ENCODE measurements at regions not wholly inside any gene's neighbourhood (a gene's known extent, or its start where the extent isn't known, plus 50 kb on each side); places are given as distances from the start of the nearest gene placed in this dataset.

DNA sequence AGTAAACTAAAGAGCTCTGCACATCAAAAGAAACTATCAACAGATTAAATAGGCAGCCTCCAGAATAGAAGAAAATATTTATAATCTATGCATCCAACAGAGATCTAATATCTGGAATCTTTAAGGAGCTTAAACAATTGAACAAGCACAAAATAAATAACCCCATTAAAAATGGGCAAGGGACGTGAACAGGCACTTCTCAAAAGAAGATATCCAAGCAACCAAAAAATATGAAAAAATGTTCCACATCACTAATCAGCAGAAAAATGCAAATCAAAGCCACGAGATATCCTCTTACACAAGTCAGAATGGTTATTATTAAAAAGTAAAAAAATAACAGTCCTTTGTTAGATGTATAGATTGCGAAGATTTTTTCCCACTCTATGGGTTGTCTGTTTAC is 109.1 kb upstream of the TRPC7 start:
- TF ChIP-seq, protein P1, sequence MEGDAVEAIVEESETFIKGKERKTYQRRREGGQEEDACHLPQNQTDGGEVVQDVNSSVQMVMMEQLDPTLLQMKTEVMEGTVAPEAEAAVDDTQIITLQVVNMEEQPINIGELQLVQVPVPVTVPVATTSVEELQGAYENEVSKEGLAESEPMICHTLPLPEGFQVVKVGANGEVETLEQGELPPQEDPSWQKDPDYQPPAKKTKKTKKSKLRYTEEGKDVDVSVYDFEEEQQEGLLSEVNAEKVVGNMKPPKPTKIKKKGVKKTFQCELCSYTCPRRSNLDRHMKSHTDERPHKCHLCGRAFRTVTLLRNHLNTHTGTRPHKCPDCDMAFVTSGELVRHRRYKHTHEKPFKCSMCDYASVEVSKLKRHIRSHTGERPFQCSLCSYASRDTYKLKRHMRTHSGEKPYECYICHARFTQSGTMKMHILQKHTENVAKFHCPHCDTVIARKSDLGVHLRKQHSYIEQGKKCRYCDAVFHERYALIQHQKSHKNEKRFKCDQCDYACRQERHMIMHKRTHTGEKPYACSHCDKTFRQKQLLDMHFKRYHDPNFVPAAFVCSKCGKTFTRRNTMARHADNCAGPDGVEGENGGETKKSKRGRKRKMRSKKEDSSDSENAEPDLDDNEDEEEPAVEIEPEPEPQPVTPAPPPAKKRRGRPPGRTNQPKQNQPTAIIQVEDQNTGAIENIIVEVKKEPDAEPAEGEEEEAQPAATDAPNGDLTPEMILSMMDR (IDR thresholded peaks at IDR 0.05), result no peak
- Histone ChIP-seq H3K27ac (no peak overlapping the region), H3K9me3 (peaks cover 4% of the 10 kb centered on the region), H3K27me3 (ENCODE audit: insufficient read depth in 3 of 3, low read length in 2 of 3) (no peaks in the 10 kb centered on the region), H3K4me3 (no peak overlapping the region), H3K36me3 (ENCODE audit: insufficient read depth in 1 of 2, low read depth in 1 of 2) (no peaks in the 10 kb centered on the region), H3K4me1 (no peaks in the 10 kb centered on the region)
- intact Hi-C loops (cut with DNase I), result no loop called here
- ATAC-seq (no peak), DNase-seq (no peak)
- 65 to 71% (median 69%) methylated on average over 3 of the region's 3 CpGs for WGBS, 3 donors

DNA sequence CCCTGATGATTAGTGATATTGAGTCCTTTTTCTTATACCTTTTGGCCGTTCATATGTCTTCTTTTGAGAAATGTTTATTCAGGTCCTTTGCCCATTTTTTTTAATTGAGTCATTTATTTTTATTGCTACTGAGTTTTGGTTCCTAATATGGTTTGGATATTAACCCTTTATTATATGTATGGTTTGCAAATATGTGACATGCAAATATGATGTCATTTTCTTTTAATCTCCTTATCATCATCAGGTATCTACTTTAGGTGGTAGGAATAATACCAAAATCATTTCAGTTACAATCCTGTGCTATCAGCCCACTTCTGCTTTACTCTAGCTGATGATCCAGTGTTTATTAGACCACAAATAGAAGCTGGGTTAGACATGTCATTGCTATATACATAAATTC is 102.3 kb upstream of the TRPC7 start:
- H3K9me3 ChIP-seq, result no peaks in the 10 kb centered on the region
- TF ChIP-seq, protein P1 (IDR thresholded peaks at IDR 0.05), result no peak
- no peak overlapping the region for H3K4me3 ChIP-seq
- H3K4me1 ChIP-seq, result no peaks in the 10 kb centered on the region
- no peaks in the 10 kb centered on the region for H3K36me3 ChIP-seq (ENCODE audit: insufficient read depth in 1 of 2, low read depth in 1 of 2)
- intact Hi-C loops (cut with DNase I), result no loop called here
- WGBS, 3 donors, result 69 to 71% (median 71%) methylated on average over 1 of the region's 1 CpG
- DNase-seq (no peak), ATAC-seq (no peak)
- H3K27me3 ChIP-seq (ENCODE audit: insufficient read depth in 3 of 3, low read length in 2 of 3), result no peaks in the 10 kb centered on the region
- H3K27ac ChIP-seq, result no peak overlapping the region

DNA sequence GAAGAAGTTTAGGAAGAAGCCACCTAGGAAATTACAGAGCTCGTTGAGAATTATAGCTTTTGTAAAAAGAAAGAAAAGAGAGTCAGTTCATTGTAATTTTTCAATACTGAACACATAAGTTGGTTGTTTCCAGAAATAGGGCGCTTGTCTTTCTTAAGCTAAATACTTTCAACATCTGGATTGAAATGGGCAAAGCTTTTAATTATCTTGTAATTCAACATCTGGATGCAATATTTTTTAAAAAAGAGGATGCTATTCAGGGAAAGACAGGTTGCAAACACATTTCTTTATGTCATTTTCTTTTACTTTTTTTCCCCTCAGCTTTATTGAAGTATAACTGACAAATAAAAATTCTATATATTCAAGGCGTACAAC is 100.7 kb upstream of the TRPC7 start:
- TF ChIP-seq, protein P1 (IDR thresholded peaks at IDR 0.05), result no peak
- no peak overlapping the region for H3K4me3 ChIP-seq
- no peak overlapping the region for H3K27ac ChIP-seq
- ATAC-seq, result no peak
- no peaks in the 10 kb centered on the region for H3K4me1 ChIP-seq
- WGBS, 3 donors, result 74 to 82% (median 76%) methylated on average over 3 of the region's 3 CpGs
- intact Hi-C loops (cut with DNase I), result no loop called here
- H3K9me3 ChIP-seq, result no peaks in the 10 kb centered on the region
- no peaks in the 10 kb centered on the region for H3K27me3 ChIP-seq (ENCODE audit: insufficient read depth in 3 of 3, low read length in 2 of 3)
- DNase-seq, result no peak
- no peaks in the 10 kb centered on the region for H3K36me3 ChIP-seq (ENCODE audit: insufficient read depth in 1 of 2, low read depth in 1 of 2)

DNA sequence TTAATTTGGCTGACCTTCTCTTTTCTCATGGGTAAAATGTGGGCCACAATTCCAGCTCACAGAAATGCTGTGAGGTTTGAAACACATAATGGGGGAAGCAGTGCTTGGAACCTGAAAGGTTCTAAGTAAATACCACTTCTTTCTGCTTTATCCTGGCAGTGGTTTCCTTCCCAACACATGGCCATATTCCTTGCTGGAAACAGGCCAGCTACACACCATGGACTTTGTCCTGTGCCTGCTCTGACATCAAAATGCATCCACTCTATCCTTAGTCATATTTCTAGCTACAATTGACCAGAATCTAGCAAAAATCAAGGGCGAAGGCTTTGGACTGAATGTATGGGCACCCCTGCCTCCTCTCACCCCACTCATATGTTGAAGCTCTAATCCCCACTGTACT is 93.1 kb upstream of the TRPC7 start:
- H3K9me3 ChIP-seq, result no peaks in the 10 kb centered on the region
- no peaks in the 10 kb centered on the region for H3K36me3 ChIP-seq (ENCODE audit: insufficient read depth in 1 of 2, low read depth in 1 of 2)
- TF ChIP-seq, protein P1 (IDR thresholded peaks at IDR 0.05), result no peak
- no peak overlapping the region for H3K4me3 ChIP-seq
- no peak overlapping the region for H3K27ac ChIP-seq
- no peak for DNase-seq
- no peak for ATAC-seq
- WGBS, 3 donors, result 88 to 92% (median 90%) methylated on average over 1 of the region's 1 CpG
- H3K27me3 ChIP-seq (ENCODE audit: insufficient read depth in 3 of 3, low read length in 2 of 3), result no peaks in the 10 kb centered on the region
- intact Hi-C loops (cut with DNase I), result no loop called here
- H3K4me1 ChIP-seq, result no peaks in the 10 kb centered on the region

- no peak for DNase-seq
- Histone ChIP-seq H3K36me3 (ENCODE audit: insufficient read depth in 1 of 2, low read depth in 1 of 2) (no peaks in the 10 kb centered on the region), H3K9me3 (no peaks in the 10 kb centered on the region), H3K4me3 (no peak overlapping the region), H3K27me3 (ENCODE audit: insufficient read depth in 3 of 3, low read length in 2 of 3) (no peaks in the 10 kb centered on the region), H3K27ac (no peak overlapping the region), H3K4me1 (no peaks in the 10 kb centered on the region)
- intact Hi-C loops (cut with DNase I), result no loop called here
- TF ChIP-seq, protein P1 (IDR thresholded peaks at IDR 0.05), result no peak
- no peak for ATAC-seq
- 19 to 45% (median 42%) methylated on average over 2 of the region's 2 CpGs for WGBS, 3 donors
Observed at GRCh38 chr5:136457390-136458013, 92.2 kb upstream of the TRPC7 start.
